GM13977 (cell line): ENCODE measurements at regions not wholly inside any gene's neighbourhood (a gene's known extent, or its start where the extent isn't known, plus 50 kb on each side); places are given as distances from the start of the nearest gene placed in this dataset.

Experiments
- DNase-seq: peaks from one replicate; pipeline ENCODE4 v3.0.0; 2012; ENCODE audit warnings: low spot score
- CTCF ChIP-seq: IDR thresholded peaks from 2 replicates; pipeline ENCODE4 v1.5.1; 2012; ENCODE audit warnings: mild to moderate bottlenecking, control low read depth; ENCODE audit not compliant: insufficient read depth; ENCODE audit errors: extremely low read depth, missing control alignments
- in situ Hi-C: fragments of 300-500 bp; cut with MboI; formaldehyde crosslinking; loops from one replicate; pipeline ENCODE4 v1.12.0; 2022; ENCODE audit warnings: low sequenced_read_pairs, low pct_unique_long_range_greater_than_20kb, mixed read lengths, inconsistent platforms; ENCODE audit not compliant: unreplicated experiment

DNA sequence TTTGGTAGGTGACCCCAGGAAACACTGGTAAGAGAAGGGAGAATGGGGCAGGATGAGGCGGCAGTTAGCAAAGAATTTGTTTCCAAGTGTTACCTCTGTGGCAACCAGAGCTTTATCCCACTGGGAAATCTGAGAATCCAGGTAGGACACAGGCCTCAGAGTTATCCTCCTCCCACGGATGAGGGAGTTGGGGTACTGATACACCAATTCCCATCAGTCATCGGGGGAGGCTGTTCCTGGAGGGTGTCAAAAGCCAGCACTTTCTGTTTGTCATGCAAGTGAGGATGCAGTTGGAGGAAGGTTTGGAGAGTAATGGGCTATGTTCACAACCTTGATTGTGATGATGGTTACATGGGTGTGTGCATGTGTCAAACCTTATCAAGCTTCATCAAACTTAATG lies 221.2 kb upstream of the SFSWAP start:
- in situ Hi-C loops = no loop called here
- DNase-seq = no peak
- no peak for TF ChIP-seq CTCF

- TF ChIP-seq CTCF = no peak
- no peak for DNase-seq
- in situ Hi-C loops = no loop called here
These were observed 219.7 kb upstream of the SFSWAP start for GRCh38 chr12:131491155-131491554.

- no peak for TF ChIP-seq CTCF
- in situ Hi-C loops = no loop called here
- no peak for DNase-seq
These were observed 218.9 kb upstream of the SFSWAP start for GRCh38 chr12:131491916-131492490.

- DNase-seq = no peak
- no peak for TF ChIP-seq CTCF
These were observed 217.6 kb upstream of the SFSWAP start for GRCh38 chr12:131493068-131493826.

DNA sequence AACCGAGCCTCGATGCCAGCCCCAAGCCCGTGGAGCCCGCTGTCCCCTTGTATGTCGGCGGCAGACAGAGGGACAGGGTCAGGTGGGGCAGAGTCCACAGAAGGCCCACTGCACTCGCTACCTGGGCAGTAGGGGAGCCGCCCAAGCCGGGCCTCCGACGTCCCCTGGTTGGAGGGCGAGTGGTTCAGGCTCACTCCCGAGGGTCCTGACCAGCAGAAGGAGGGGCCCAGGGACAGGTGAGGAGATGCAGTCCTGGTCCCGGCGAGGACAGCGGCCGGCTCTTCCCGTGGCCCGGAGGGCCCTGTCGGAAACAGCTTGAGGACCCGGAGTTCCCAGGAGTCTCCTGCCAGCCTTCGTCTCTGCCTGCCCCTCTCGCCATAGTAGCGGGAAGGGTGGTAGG lies 216.7 kb upstream of the SFSWAP start:
- no peak for TF ChIP-seq CTCF
- DNase-seq = no peak
- in situ Hi-C loops = no loop called here

More at GRCh38 chr12:131493068-131493826, 217.6 kb upstream of the SFSWAP start:
- in situ Hi-C loops = no loop called here

- no peak for DNase-seq
- in situ Hi-C loops = no loop called here
- no peak for TF ChIP-seq CTCF
These were observed 216.0 kb upstream of the SFSWAP start for GRCh38 chr12:131494741-131495524.
